GM19468 (cell line): ENCODE measurements at regions not wholly inside any gene's neighbourhood (a gene's known extent, or its start where the extent isn't known, plus 50 kb on each side); places are given as distances from the start of the nearest gene placed in this dataset.
"Not testable (repeated sequence)": the region's sequence is repeated elsewhere in the genome, so short reads cannot be mapped to it uniquely, and the experiment has no call there.

ENCODE experiments used
- ATAC-seq: cut with Tn5 transposase; IDR thresholded peaks from one replicate; pipeline ENCODE4 v1.9.1; 2021; ENCODE audit warnings: mild to moderate bottlenecking, moderate library complexity, moderate number of reproducible peaks; ENCODE audit not compliant: unreplicated experiment; ENCODE audit errors: extremely low read depth

- ATAC-seq: no peak
Observed at GRCh38 chr6:122859676-122860075, 70.6 kb downstream of the SMPDL3A start.

GRCh38 chr6:122861594-122861993 lies 72.5 kb downstream of the SMPDL3A start:
- ATAC-seq: no peak

GRCh38 chr6:122868137-122868536 lies 79.1 kb downstream of the SMPDL3A start:
- ATAC-seq: no peak

- ATAC-seq: peak; percentile 48
Observed at GRCh38 chr6:122869437-122870024, 80.5 kb downstream of the SMPDL3A start.

- no peak for ATAC-seq
Observed at GRCh38 chr6:122871079-122871478, 82.0 kb downstream of the SMPDL3A start.

- no peak for ATAC-seq
Observed at GRCh38 chr6:122872311-122872710, 83.3 kb downstream of the SMPDL3A start.

GRCh38 chr6:122877302-122877701 lies 88.2 kb downstream of the SMPDL3A start:
- ATAC-seq: no peak

GRCh38 chr6:122878796-122879195 lies 89.7 kb downstream of the SMPDL3A start:
- no peak for ATAC-seq

GRCh38 chr6:122886481-122886880 lies 97.4 kb downstream of the SMPDL3A start:
- no peak for ATAC-seq

- no peak for ATAC-seq
Observed at GRCh38 chr6:122887941-122888340, 98.9 kb downstream of the SMPDL3A start.

GRCh38 chr6:122888680-122889079 lies 99.6 kb downstream of the SMPDL3A start:
- not testable (repeated sequence) for ATAC-seq

- no peak for ATAC-seq
Observed at GRCh38 chr6:122890250-122890649, 101.2 kb downstream of the SMPDL3A start.

GRCh38 chr6:122894791-122895190 lies 101.2 kb upstream of the CLVS2 start:
- no peak for ATAC-seq

GRCh38 chr6:122902326-122902725 lies 93.7 kb upstream of the CLVS2 start:
- ATAC-seq: no peak

- ATAC-seq: no peak
Observed at GRCh38 chr6:122903266-122903915, 92.6 kb upstream of the CLVS2 start.

GRCh38 chr6:122904166-122904565 lies 91.9 kb upstream of the CLVS2 start:
- ATAC-seq: no peak

GRCh38 chr6:122913558-122913957 lies 82.5 kb upstream of the CLVS2 start:
- ATAC-seq: no peak

GRCh38 chr6:122918714-122919113 lies 77.3 kb upstream of the CLVS2 start:
- ATAC-seq: no peak

GRCh38 chr6:122930252-122931180 lies 65.5 kb upstream of the CLVS2 start:
- ATAC-seq: no peak

- ATAC-seq: no peak
Observed at GRCh38 chr6:122931916-122932315, 64.1 kb upstream of the CLVS2 start.

GRCh38 chr6:122944936-122945335 lies 51.1 kb upstream of the CLVS2 start:
- not testable (repeated sequence) for ATAC-seq
